PC-3 (cell line): ENCODE measurements at regions not wholly inside any gene's neighbourhood (a gene's known extent, or its start where the extent isn't known, plus 50 kb on each side); places are given as distances from the start of the nearest gene placed in this dataset.

Experiments used
- ATAC-seq: fragments of 200-7000 bp; cut with Tn5 transposase; 2 replicates; pipeline ENCODE4 v1.9.1; 2020; ENCODE audit warnings: mild to moderate bottlenecking, moderate library complexity
- BruUV-seq: library from RNA; stranded (reverse); fragments of 400-500 nt; replicated peaks from 2 replicates; lab custom pipeline; 2021; lab: Mats Ljungman, UMichigan
- CTCF ChIA-PET: fragments of 300-600 bp; sonication (Branson Sonifier 250); formaldehyde crosslinking; loops from one replicate; lab custom pipeline; 2022; ENCODE audit warnings: antibody characterized with exemption; lab: Charles Lee
- POLR2A ChIA-PET: fragments of 300-600 bp; sonication (Branson Sonifier 250); formaldehyde crosslinking; loops from one replicate; lab custom pipeline; 2022; ENCODE audit warnings: antibody characterized with exemption; ENCODE audit not compliant: unreplicated experiment; lab: Charles Lee
- DNase-seq: peaks from one replicate; pipeline ENCODE4 v3.0.0-alpha.2; 2015
- H2AFZ ChIP-seq: fragments of 300-600 bp; sonication (generic); 2 replicates; pipeline ENCODE4 v1.6.0; 2016; ENCODE audit warnings: antibody characterized with exemption, low read length
- H3F3A ChIP-seq: fragments of 300-600 bp; sonication (generic); one replicate; pipeline ENCODE4 v1.6.0; 2017; ENCODE audit warnings: antibody characterized with exemption, low read length, control low read depth, mild to moderate bottlenecking; ENCODE audit not compliant: unreplicated experiment
- H3K27ac ChIP-seq: fragments of 300-600 bp; sonication (generic); 2 replicates; pipeline ENCODE4 v1.5.1; 2016; ENCODE audit warnings: mild to moderate bottlenecking, low read length
- H3K27me3 ChIP-seq: fragments of 300-600 bp; sonication (generic); 2 replicates; pipeline ENCODE4 v1.6.1; 2016; ENCODE audit warnings: low read length, mixed read lengths
- H3K36me3 ChIP-seq: fragments of 300-600 bp; sonication (generic); 2 replicates; pipeline ENCODE4 v1.6.1; 2016; ENCODE audit warnings: low read depth, mixed run types, low read length, mixed read lengths
- H3K4me1 ChIP-seq: fragments of 300-600 bp; sonication (generic); 2 replicates; pipeline ENCODE4 v1.5.1; 2016; ENCODE audit warnings: low read length; ENCODE audit not compliant: insufficient read depth
- H3K4me2 ChIP-seq: fragments of 300-600 bp; sonication (generic); 2 replicates; pipeline ENCODE4 v1.6.0; 2016; ENCODE audit warnings: low read length
- H3K4me3 ChIP-seq: fragments of 300-600 bp; sonication (generic); 2 replicates; pipeline ENCODE4 v1.5.1; 2016; ENCODE audit warnings: mild to moderate bottlenecking, low read length, mixed read lengths
- H3K79me2 ChIP-seq: fragments of 300-600 bp; sonication (generic); 2 replicates; pipeline ENCODE4 v1.6.1; 2017; ENCODE audit warnings: low read length, mixed read lengths
- H3K9ac ChIP-seq: fragments of 300-600 bp; sonication (generic); 2 replicates; pipeline ENCODE4 v1.6.0; 2016; ENCODE audit warnings: mild to moderate bottlenecking, low read length
- H3K9me2 ChIP-seq: fragments of 300-600 bp; sonication (generic); replicated peaks from 2 replicates; pipeline ENCODE4 v1.6.1; 2016; ENCODE audit warnings: mixed run types, low read length, mixed read lengths
- H3K9me3 ChIP-seq: fragments of 300-600 bp; sonication (generic); 2 replicates; pipeline ENCODE4 v1.6.1; 2016; ENCODE audit warnings: low read length, mixed read lengths
- H4K20me1 ChIP-seq: fragments of 300-600 bp; sonication (generic); 2 replicates; pipeline ENCODE4 v1.6.1; 2016; ENCODE audit warnings: low read length, mixed read lengths
- CTCF ChIP-seq: fragments of 300-600 bp; sonication (generic); conservative IDR thresholded peaks from 2 replicates; pipeline ENCODE4 v1.5.1; 2017; ENCODE audit warnings: antibody characterized with exemption, low read depth, mild to moderate bottlenecking, low read length
- EZH2 ChIP-seq: fragments of 300-600 bp; sonication (generic); IDR thresholded peaks from one replicate; pipeline ENCODE4 v1.6.1; 2017; ENCODE audit warnings: antibody characterized with exemption, mild to moderate bottlenecking, low read length; ENCODE audit not compliant: unreplicated experiment
- EZH2phosphoT487 ChIP-seq: fragments of 300-600 bp; sonication (generic); IDR thresholded peaks from 2 replicates; pipeline ENCODE4 v1.6.1; 2018; ENCODE audit warnings: mild to moderate bottlenecking, antibody characterized with exemption, low read length, borderline replicate concordance
- intact Hi-C: fragments of 100-400 bp; cut with micrococcal nuclease; formaldehyde crosslinking; loops from 2 replicates; pipeline ENCODE4 v1.9.0; 2023

- intact Hi-C loops, result no loop called here
- Histone ChIP-seq H3K9me3 (no peaks in the 10 kb centered on the region), H3K4me3 (no peak overlapping the region), H3K36me3 (no peaks in the 10 kb centered on the region), H3F3A (no peaks in the 10 kb centered on the region), H3K9me2 (no peaks in the 10 kb centered on the region), H3K27me3 (peaks cover 86% of the 10 kb centered on the region), H2AFZ (no peak overlapping the region), H3K9ac (no peak overlapping the region), H4K20me1 (no peaks in the 10 kb centered on the region), H3K4me1 (no peaks in the 10 kb centered on the region), H3K27ac (no peak overlapping the region), H3K79me2 (no peaks in the 10 kb centered on the region), H3K4me2 (no peak overlapping the region)
- ATAC-seq, result no peak
- TF ChIP-seq EZH2phosphoT487 (no peak), EZH2 (no peak), CTCF (no peak)
- DNase-seq, result no peak
- ChIA-PET POLR2A (no interaction called here), CTCF (no interaction called here)
- no TSS peak for BruUV-seq
These were observed 66.4 kb upstream of the POU3F3 start for GRCh38 chr2:104787298-104788065.

GRCh38 chr2:104788742-104789455 is 65.0 kb upstream of the POU3F3 start:
- no TSS peak for BruUV-seq
- DNase-seq, result no peak
- Histone ChIP-seq H3K4me2 (no peak overlapping the region), H4K20me1 (no peaks in the 10 kb centered on the region), H3K9me3 (no peaks in the 10 kb centered on the region), H3K9ac (no peak overlapping the region), H3K36me3 (no peaks in the 10 kb centered on the region), H3K4me3 (no peak overlapping the region), H3F3A (no peaks in the 10 kb centered on the region), H3K27ac (no peak overlapping the region), H3K4me1 (no peaks in the 10 kb centered on the region), H2AFZ (no peak overlapping the region), H3K9me2 (no peaks in the 10 kb centered on the region), H3K27me3 (peaks cover 78% of the 10 kb centered on the region), H3K79me2 (no peaks in the 10 kb centered on the region)
- POLR2A ChIA-PET, result no interaction called here
- intact Hi-C loops, result no loop called here
- ATAC-seq, result no peak
- TF ChIP-seq EZH2phosphoT487 (no peak), CTCF (no peak), EZH2 (no peak)
- CTCF ChIA-PET, result no interaction called here
